IMR-90 (cell line): ENCODE measurements at regions not wholly inside any gene's neighbourhood (a gene's known extent, or its start where the extent isn't known, plus 50 kb on each side); places are given as distances from the start of the nearest gene placed in this dataset.

Experiments
- ATAC-seq: fragments of 200-7000 bp; cut with Tn5 transposase; 2 replicates; pipeline ENCODE4 v1.9.1; 2020; ENCODE audit warnings: low read depth, mild to moderate bottlenecking, moderate library complexity
- BruUV-seq: library from RNA; stranded (reverse); fragments of 400-500 nt; replicated peaks from 2 replicates; lab custom pipeline; 2021; lab: Mats Ljungman, UMichigan
- CTCF ChIA-PET: fragments of 300-600 bp; formaldehyde crosslinking; extraction: SDS; loops from one replicate; lab custom pipeline; 2021; ENCODE audit warnings: antibody characterized with exemption; lab: Yijun Ruan, JAX
- POLR2A ChIA-PET: fragments of 300-600 bp; sonication (Branson Sonifier 250); formaldehyde crosslinking; loops from one replicate; lab custom pipeline; 2022; ENCODE audit warnings: antibody characterized with exemption; ENCODE audit not compliant: unreplicated experiment; lab: Charles Lee
- DNase-seq: peaks from one replicate; pipeline ENCODE4 v3.0.0; 2013
- H2AFZ ChIP-seq: replicated peaks from 2 replicates; pipeline ENCODE3; 2013; ENCODE audit warnings: low read length, mild to moderate bottlenecking; ENCODE audit not compliant: poor library complexity
- H2AK5ac ChIP-seq: 2 replicates; pipeline ENCODE4 v1.6.1; 2013; ENCODE audit warnings: low read depth, low read length, inconsistent platforms
- H2AK9ac ChIP-seq: replicated peaks from 2 replicates; pipeline ENCODE3; 2013; ENCODE audit warnings: mild to moderate bottlenecking, low read depth, low read length, moderate library complexity; ENCODE audit not compliant: poor library complexity
- H2BK120ac ChIP-seq: 2 replicates; pipeline ENCODE4 v1.6.1; 2013; ENCODE audit warnings: low read depth, low read length, inconsistent platforms
- H2BK15ac ChIP-seq: 3 replicates; pipeline ENCODE4 v1.6.1; 2013; ENCODE audit warnings: low read depth, low read length, inconsistent platforms
- H2BK20ac ChIP-seq: 2 replicates; pipeline ENCODE4 v1.6.1; 2013; ENCODE audit warnings: low read depth, mild to moderate bottlenecking, inconsistent platforms, low read length, moderate library complexity
- H2BK5ac ChIP-seq: 2 replicates; pipeline ENCODE4 v1.6.1; 2013; ENCODE audit warnings: mild to moderate bottlenecking, low read depth, low read length, inconsistent platforms; ENCODE audit not compliant: poor library complexity, severe bottlenecking
- H3K14ac ChIP-seq: replicated peaks from 2 replicates; pipeline ENCODE4 v1.6.1; 2013; ENCODE audit warnings: low read depth, low read length, inconsistent platforms
- H3K18ac ChIP-seq: 2 replicates; pipeline ENCODE4 v1.6.1; 2013; ENCODE audit warnings: low read depth, low read length, control low read depth
- H3K23ac ChIP-seq: 2 replicates; pipeline ENCODE4 v1.6.1; 2013; ENCODE audit warnings: low read depth, low read length, inconsistent platforms
- H3K27ac ChIP-seq: 2 replicates; pipeline ENCODE4 v1.5.1; 2013; ENCODE audit warnings: mild to moderate bottlenecking, control low read depth, low read length; ENCODE audit not compliant: insufficient read depth
- H3K27me3 ChIP-seq: 2 replicates; pipeline ENCODE4 v1.6.1; 2013; ENCODE audit warnings: low read length; ENCODE audit not compliant: control insufficient read depth, insufficient read depth
- H3K36me3 ChIP-seq: 2 replicates; pipeline ENCODE4 v1.6.1; 2013; ENCODE audit warnings: low read length, mixed read lengths; ENCODE audit not compliant: control insufficient read depth, insufficient read depth
- H3K4ac ChIP-seq: 2 replicates; pipeline ENCODE4 v1.6.1; 2013; ENCODE audit warnings: low read depth, low read length, inconsistent platforms
- H3K4me1 ChIP-seq: 2 replicates; pipeline ENCODE4 v1.6.1; 2013; ENCODE audit warnings: low read length, mixed read lengths; ENCODE audit not compliant: control insufficient read depth, insufficient read depth
- H3K4me2 ChIP-seq: 2 replicates; pipeline ENCODE4 v1.6.1; 2013; ENCODE audit warnings: low read depth, mild to moderate bottlenecking, control low read depth, low read length, moderate library complexity
- H3K4me3 ChIP-seq: 2 replicates; pipeline ENCODE4 v1.5.1; 2013; ENCODE audit warnings: low read depth, mild to moderate bottlenecking, control low read depth, low read length, moderate library complexity; ENCODE audit not compliant: insufficient read depth
- H3K56ac ChIP-seq: 2 replicates; pipeline ENCODE4 v1.6.1; 2013; ENCODE audit warnings: low read length, inconsistent platforms; ENCODE audit not compliant: insufficient read depth; ENCODE audit errors: extremely low read depth
- H3K79me1 ChIP-seq, 2 experiments: 2 replicates each; pipeline ENCODE4 v1.6.1; 2013; ENCODE audit warnings: low read length in 2 of 2, inconsistent platforms in 1 of 2, low read depth in 1 of 2
- H3K9ac ChIP-seq: 2 replicates; pipeline ENCODE4 v1.6.1; 2013; ENCODE audit warnings: low read depth, low read length, control low read depth
- H3K9me1 ChIP-seq: 2 replicates; pipeline ENCODE4 v1.6.1; 2013; ENCODE audit warnings: low read length, inconsistent platforms; ENCODE audit not compliant: insufficient read depth
- H3K9me3 ChIP-seq: 2 replicates; pipeline ENCODE4 v1.6.1; 2013; ENCODE audit warnings: low read length; ENCODE audit not compliant: control insufficient read depth, insufficient read depth
- H4K20me1 ChIP-seq: 2 replicates; pipeline ENCODE4 v1.6.1; 2013; ENCODE audit warnings: low read length, inconsistent platforms; ENCODE audit not compliant: insufficient read depth
- H4K5ac ChIP-seq: 2 replicates; pipeline ENCODE4 v1.6.1; 2013; ENCODE audit warnings: mild to moderate bottlenecking, low read depth, low read length, control low read depth
- H4K8ac ChIP-seq, 2 experiments: 2 replicates each; pipeline ENCODE4 v1.6.1; 2013; ENCODE audit warnings: low read depth in 2 of 2, low read length in 2 of 2, control low read depth in 1 of 2, inconsistent platforms in 1 of 2
- H4K91ac ChIP-seq: 2 replicates; pipeline ENCODE4 v1.6.1; 2013; ENCODE audit warnings: low read depth, low read length, inconsistent platforms; ENCODE audit not compliant: insufficient read depth
- BHLHE40 ChIP-seq: fragments of 150-350 bp; IDR thresholded peaks from 2 replicates; pipeline ENCODE4 v1.6.1; 2016; ENCODE audit warnings: mild to moderate bottlenecking, low read depth, low read length
- CEBPB ChIP-seq: IDR thresholded peaks from 2 replicates; pipeline ENCODE4 v1.6.1; 2012; ENCODE audit warnings: low read depth, low read length, improper control_type of control experiment
- CHD1 ChIP-seq: IDR thresholded peaks from 2 replicates; pipeline ENCODE4 v1.6.1; 2012; ENCODE audit warnings: low read depth, low read length, improper control_type of control experiment
- FOS ChIP-seq: fragments of 150-350 bp; IDR thresholded peaks from 2 replicates; pipeline ENCODE4 v1.6.1; 2016; ENCODE audit warnings: low read depth, low read length
- MAFK ChIP-seq: IDR thresholded peaks from 2 replicates; pipeline ENCODE4 v1.6.1; 2012; ENCODE audit warnings: low read depth, low read length, improper control_type of control experiment
- MAZ ChIP-seq: IDR thresholded peaks from 2 replicates; pipeline ENCODE4 v1.6.1; 2012; ENCODE audit warnings: low read depth, mild to moderate bottlenecking, low read length, improper control_type of control experiment, moderate library complexity, borderline replicate concordance
- MXI1 ChIP-seq: IDR thresholded peaks from 2 replicates; pipeline ENCODE4 v1.6.1; 2012; ENCODE audit warnings: low read depth, mild to moderate bottlenecking, low read length, moderate library complexity, borderline replicate concordance
- NFE2L2 ChIP-seq: fragments of 150-350 bp; IDR thresholded peaks from 2 replicates; pipeline ENCODE4 v1.6.1; 2016; ENCODE audit warnings: low read depth, mild to moderate bottlenecking, low read length
- RAD21 ChIP-seq: IDR thresholded peaks from 2 replicates; pipeline ENCODE4 v1.6.1; 2012; ENCODE audit warnings: low read length, improper control_type of control experiment
- RCOR1 ChIP-seq: IDR thresholded peaks from 2 replicates; pipeline ENCODE4 v1.6.1; 2012; ENCODE audit warnings: mild to moderate bottlenecking, low read length, improper control_type of control experiment; ENCODE audit not compliant: insufficient replicate concordance
- SMC3 ChIP-seq: fragments of 150-350 bp; IDR thresholded peaks from 2 replicates; pipeline ENCODE4 v1.6.1; 2016; ENCODE audit warnings: low read depth, mild to moderate bottlenecking, antibody characterized with exemption, low read length, moderate library complexity
- WGBS, 2 experiments: methylation state at CpG; one replicate each; pipeline versions ENCODE4 v1.1.5 to v1.1.7; 2013; ENCODE audit warnings: missing lambda C conversion rate in 2 of 2; ENCODE audit not compliant: insufficient read length in 1 of 2; ENCODE audit errors: extremely low coverage in 2 of 2; 5-methylcytosine and 5-hydroxymethylcytosine counted together
- dilution Hi-C: fragments of 300-500 bp; cut with HindIII; formaldehyde crosslinking; loops from one replicate; pipeline ENCODE4 v1.14.3; 2018; ENCODE audit warnings: low sequenced_read_pairs; ENCODE audit not compliant: unreplicated experiment
- in situ Hi-C: fragments of 300-500 bp; cut with MboI; formaldehyde crosslinking; loops from 3 replicates; pipeline ENCODE4 v1.14.3; 2019; ENCODE audit warnings: low sequenced_read_pairs, inconsistent platforms, mixed read lengths
- intact Hi-C: fragments of 100-400 bp; cut with micrococcal nuclease; formaldehyde crosslinking; loops from 2 replicates; pipeline ENCODE4 v1.10.0; 2022
- TF ChIP-seq, protein P1 (sequence below): fragments of 150-350 bp; IDR thresholded peaks from 2 replicates; pipeline ENCODE4 v1.6.1; 2016; ENCODE audit warnings: low read depth, mild to moderate bottlenecking, low read length, moderate library complexity, borderline replicate concordance
- TF ChIP-seq, protein P2 (sequence below): conservative IDR thresholded peaks from 2 replicates; pipeline ENCODE4 v1.5.1; 2012; ENCODE audit warnings: mild to moderate bottlenecking, low read depth, low read length, improper control_type of control experiment
- TF ChIP-seq, protein P3 (sequence below): fragments of 150-350 bp; IDR thresholded peaks from 2 replicates; pipeline ENCODE4 v1.6.1; 2017; ENCODE audit warnings: mild to moderate bottlenecking, antibody characterized with exemption, low read length, low read depth

DNA sequence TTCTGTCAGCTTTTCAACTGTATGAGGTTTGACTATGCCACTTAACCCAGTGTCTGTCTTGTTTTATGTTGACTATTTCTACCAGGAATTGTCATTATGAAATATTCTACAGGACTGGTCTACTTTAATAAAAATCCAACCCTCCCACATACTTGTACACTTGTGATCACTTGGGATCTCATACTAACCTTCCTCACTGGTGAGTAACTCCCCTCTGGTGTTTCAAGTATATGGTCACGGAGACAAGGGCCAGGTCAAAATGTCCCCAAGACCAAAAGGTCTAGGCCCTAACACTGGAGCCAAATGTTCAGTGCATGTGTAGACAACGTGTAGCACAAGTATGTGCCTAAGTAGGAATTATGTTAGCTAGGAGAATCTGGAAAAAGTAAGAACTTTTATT lies 122.7 kb upstream of the TJP1 start:
- H3K36me3 ChIP-seq = no peaks in the 10 kb centered on the region
- in situ Hi-C loops = loop anchor here (10.0 kb wide), 1 partner anchor 60 kb away; no protein-coding TSS in a partner anchor
- H2BK20ac ChIP-seq = no peak overlapping the region
- dilution Hi-C loops = no loop called here
- no peak overlapping the region for H4K5ac ChIP-seq
- no peak overlapping the region for H3K18ac ChIP-seq
- ChIA-PET POLR2A (interaction anchor here (0.6 kb wide), 1 partner anchor 32 kb away, joined by 3 read pairs; no protein-coding TSS in a partner anchor), CTCF (interaction anchor here (1.0 kb wide), 1 partner anchor 27 kb away, joined by 3 read pairs; no protein-coding TSS in a partner anchor)
- WGBS, 2 experiments = 100% methylated on average over 1 of the region's 2 CpGs; no CpG with 5 or more reads in 1 of the 2 experiments
- no peak overlapping the region for H2AK5ac ChIP-seq
- no peaks in the 10 kb centered on the region for H3K9me1 ChIP-seq
- H2BK15ac ChIP-seq = no peak overlapping the region
- DNase-seq (no peak), ATAC-seq (no peak)
- BruUV-seq = no TSS peak
- H3K14ac ChIP-seq = no peak overlapping the region
- no peaks in the 10 kb centered on the region for H3K4me1 ChIP-seq
- no peak overlapping the region for H2BK120ac ChIP-seq
- H3K23ac ChIP-seq = no peak overlapping the region
- H4K91ac ChIP-seq = no peak overlapping the region
- H3K9me3 ChIP-seq = no peaks in the 10 kb centered on the region
- no peak overlapping the region for H3K27ac ChIP-seq
- no peak overlapping the region for H3K4me3 ChIP-seq
- H3K9ac ChIP-seq = no peak overlapping the region
- H3K4me2 ChIP-seq = no peak overlapping the region
- no peak overlapping the region for H3K4ac ChIP-seq
- no peak overlapping the region for H2AFZ ChIP-seq
- TF ChIP-seq, protein P1, sequence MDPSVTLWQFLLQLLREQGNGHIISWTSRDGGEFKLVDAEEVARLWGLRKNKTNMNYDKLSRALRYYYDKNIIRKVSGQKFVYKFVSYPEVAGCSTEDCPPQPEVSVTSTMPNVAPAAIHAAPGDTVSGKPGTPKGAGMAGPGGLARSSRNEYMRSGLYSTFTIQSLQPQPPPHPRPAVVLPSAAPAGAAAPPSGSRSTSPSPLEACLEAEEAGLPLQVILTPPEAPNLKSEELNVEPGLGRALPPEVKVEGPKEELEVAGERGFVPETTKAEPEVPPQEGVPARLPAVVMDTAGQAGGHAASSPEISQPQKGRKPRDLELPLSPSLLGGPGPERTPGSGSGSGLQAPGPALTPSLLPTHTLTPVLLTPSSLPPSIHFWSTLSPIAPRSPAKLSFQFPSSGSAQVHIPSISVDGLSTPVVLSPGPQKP = no peak
- TF ChIP-seq MAZ (no peak), SMC3 (no peak), RCOR1 (no peak), FOS (no peak), CHD1 (no peak), BHLHE40 (no peak), CEBPB (no peak), MXI1 (no peak), NFE2L2 (no peak), MAFK (no peak), RAD21 (no peak)
- TF ChIP-seq, protein P2, sequence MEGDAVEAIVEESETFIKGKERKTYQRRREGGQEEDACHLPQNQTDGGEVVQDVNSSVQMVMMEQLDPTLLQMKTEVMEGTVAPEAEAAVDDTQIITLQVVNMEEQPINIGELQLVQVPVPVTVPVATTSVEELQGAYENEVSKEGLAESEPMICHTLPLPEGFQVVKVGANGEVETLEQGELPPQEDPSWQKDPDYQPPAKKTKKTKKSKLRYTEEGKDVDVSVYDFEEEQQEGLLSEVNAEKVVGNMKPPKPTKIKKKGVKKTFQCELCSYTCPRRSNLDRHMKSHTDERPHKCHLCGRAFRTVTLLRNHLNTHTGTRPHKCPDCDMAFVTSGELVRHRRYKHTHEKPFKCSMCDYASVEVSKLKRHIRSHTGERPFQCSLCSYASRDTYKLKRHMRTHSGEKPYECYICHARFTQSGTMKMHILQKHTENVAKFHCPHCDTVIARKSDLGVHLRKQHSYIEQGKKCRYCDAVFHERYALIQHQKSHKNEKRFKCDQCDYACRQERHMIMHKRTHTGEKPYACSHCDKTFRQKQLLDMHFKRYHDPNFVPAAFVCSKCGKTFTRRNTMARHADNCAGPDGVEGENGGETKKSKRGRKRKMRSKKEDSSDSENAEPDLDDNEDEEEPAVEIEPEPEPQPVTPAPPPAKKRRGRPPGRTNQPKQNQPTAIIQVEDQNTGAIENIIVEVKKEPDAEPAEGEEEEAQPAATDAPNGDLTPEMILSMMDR = no peak
- TF ChIP-seq, protein P3, sequence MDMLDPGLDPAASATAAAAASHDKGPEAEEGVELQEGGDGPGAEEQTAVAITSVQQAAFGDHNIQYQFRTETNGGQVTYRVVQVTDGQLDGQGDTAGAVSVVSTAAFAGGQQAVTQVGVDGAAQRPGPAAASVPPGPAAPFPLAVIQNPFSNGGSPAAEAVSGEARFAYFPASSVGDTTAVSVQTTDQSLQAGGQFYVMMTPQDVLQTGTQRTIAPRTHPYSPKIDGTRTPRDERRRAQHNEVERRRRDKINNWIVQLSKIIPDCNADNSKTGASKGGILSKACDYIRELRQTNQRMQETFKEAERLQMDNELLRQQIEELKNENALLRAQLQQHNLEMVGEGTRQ = no peak
- H4K8ac ChIP-seq = no peak overlapping the region
- intact Hi-C loops = no loop called here
- H3K56ac ChIP-seq = no peak overlapping the region
- no peak overlapping the region for H2BK5ac ChIP-seq
- no peaks in the 10 kb centered on the region for H3K79me1 ChIP-seq
- no peak overlapping the region for H2AK9ac ChIP-seq
- no peaks in the 10 kb centered on the region for H3K27me3 ChIP-seq
- no peaks in the 10 kb centered on the region for H4K20me1 ChIP-seq
